Body of pancreas (tissue), 4 donors: ENCODE measurements at regions not wholly inside any gene's neighbourhood (a gene's known extent, or its start where the extent isn't known, plus 50 kb on each side); places are given as distances from the start of the nearest gene placed in this dataset.

Source experiments
- POLR2A ChIP-seq, 3 donors: fragments of 450-650 bp; IDR thresholded peaks; one replicate each; pipeline ENCODE4 v1.6.1; 2016; ENCODE audit warnings: antibody characterized with exemption in 3 of 3, mild to moderate bottlenecking in 2 of 3
- TF ChIP-seq, protein P1 (sequence below), 7 experiments: fragments of 450-650 bp in 4 of 7; fragments of 200-600 bp in 3 of 7; sonication (generic) in 3 of 7; IDR thresholded peaks; one replicate each; pipeline ENCODE4 v1.5.1; 2016 to 2019; ENCODE audit warnings: antibody characterized with exemption in 7 of 7

DNA sequence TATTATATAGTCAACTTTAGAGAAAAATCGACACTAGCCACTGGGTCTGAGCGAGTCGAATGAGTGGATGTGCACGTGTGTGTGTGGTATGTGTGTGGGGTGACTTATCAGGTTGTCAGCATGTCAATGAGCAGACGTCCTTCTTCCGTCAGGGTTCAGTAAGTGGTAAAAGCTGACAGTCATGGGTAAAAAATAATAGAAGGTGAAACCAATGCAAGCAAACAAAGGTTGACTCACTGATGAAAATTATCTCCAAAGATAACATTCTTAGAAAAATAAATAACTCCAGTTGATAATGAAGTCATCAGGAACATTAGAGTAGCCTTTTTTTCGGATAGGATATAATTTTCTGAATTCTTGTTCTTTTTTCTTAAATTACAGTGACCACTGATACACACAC, 243.8 kb upstream of the FOXQ1 start:
- TF ChIP-seq, protein P1, sequence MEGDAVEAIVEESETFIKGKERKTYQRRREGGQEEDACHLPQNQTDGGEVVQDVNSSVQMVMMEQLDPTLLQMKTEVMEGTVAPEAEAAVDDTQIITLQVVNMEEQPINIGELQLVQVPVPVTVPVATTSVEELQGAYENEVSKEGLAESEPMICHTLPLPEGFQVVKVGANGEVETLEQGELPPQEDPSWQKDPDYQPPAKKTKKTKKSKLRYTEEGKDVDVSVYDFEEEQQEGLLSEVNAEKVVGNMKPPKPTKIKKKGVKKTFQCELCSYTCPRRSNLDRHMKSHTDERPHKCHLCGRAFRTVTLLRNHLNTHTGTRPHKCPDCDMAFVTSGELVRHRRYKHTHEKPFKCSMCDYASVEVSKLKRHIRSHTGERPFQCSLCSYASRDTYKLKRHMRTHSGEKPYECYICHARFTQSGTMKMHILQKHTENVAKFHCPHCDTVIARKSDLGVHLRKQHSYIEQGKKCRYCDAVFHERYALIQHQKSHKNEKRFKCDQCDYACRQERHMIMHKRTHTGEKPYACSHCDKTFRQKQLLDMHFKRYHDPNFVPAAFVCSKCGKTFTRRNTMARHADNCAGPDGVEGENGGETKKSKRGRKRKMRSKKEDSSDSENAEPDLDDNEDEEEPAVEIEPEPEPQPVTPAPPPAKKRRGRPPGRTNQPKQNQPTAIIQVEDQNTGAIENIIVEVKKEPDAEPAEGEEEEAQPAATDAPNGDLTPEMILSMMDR (IDR thresholded peaks at IDR 0.05): no peak
- no peak for TF ChIP-seq POLR2A (IDR thresholded peaks at IDR 0.05)
